H1 (cell line): ENCODE measurements at regions not wholly inside any gene's neighbourhood (a gene's known extent, or its start where the extent isn't known, plus 50 kb on each side); places are given as distances from the start of the nearest gene placed in this dataset.

Experiments used
- CTCF ChIA-PET: fragments of 300-600 bp; sonication (Branson Sonifier 250); formaldehyde crosslinking; loops from one replicate; lab custom pipeline; 2021; ENCODE audit not compliant: partially characterized antibody; lab: Charles Lee
- POLR2A ChIA-PET: fragments of 300-600 bp; sonication (Branson Sonifier 250); formaldehyde crosslinking; loops from one replicate; lab custom pipeline; 2021; ENCODE audit warnings: inconsistent platforms; ENCODE audit not compliant: partially characterized antibody; lab: Charles Lee
- DNase-seq, 2 experiments: peaks; one replicate each; pipeline versions ENCODE4 v3.0.0 to v3.0.0-alpha.2; 2010 to 2022; ENCODE audit warnings: low spot score in 2 of 2, low read depth in 1 of 2, mixed read lengths in 1 of 2
- FAIRE-seq: peaks from 2 replicates; lab custom pipeline; 2011; peaks lifted over from hg19 to GRCh38; lab: Jason Lieb, UNC
- H2AFZ ChIP-seq: 2 replicates; pipeline ENCODE4 v1.8.1; 2012; ENCODE audit warnings: low read length, inconsistent platforms
- H2AK5ac ChIP-seq: 2 replicates; pipeline ENCODE4 v1.6.1; 2013; ENCODE audit warnings: low read depth, low read length
- H2BK120ac ChIP-seq: replicated peaks from 2 replicates; pipeline ENCODE3; 2013; ENCODE audit warnings: low read depth, low read length, inconsistent platforms
- H2BK12ac ChIP-seq: 2 replicates; pipeline ENCODE4 v1.6.1; 2013; ENCODE audit warnings: low read depth, low read length
- H2BK15ac ChIP-seq: 2 replicates; pipeline ENCODE4 v1.6.1; 2013; ENCODE audit warnings: low read length
- H2BK20ac ChIP-seq: 2 replicates; pipeline ENCODE4 v1.6.1; 2013; ENCODE audit warnings: low read length
- H2BK5ac ChIP-seq: 2 replicates; pipeline ENCODE4 v1.6.1; 2013; ENCODE audit warnings: low read depth, low read length
- H3K14ac ChIP-seq: 2 replicates; pipeline ENCODE4 v1.6.1; 2013; ENCODE audit warnings: inconsistent platforms; ENCODE audit not compliant: insufficient read length
- H3K18ac ChIP-seq: 2 replicates; pipeline ENCODE4 v1.6.1; 2013; ENCODE audit warnings: low read length; ENCODE audit errors: extremely low read depth
- H3K23ac ChIP-seq: 2 replicates; pipeline ENCODE4 v1.6.1; 2013; ENCODE audit warnings: inconsistent platforms; ENCODE audit not compliant: insufficient read length
- H3K23me2 ChIP-seq: 2 replicates; pipeline ENCODE4 v1.6.1; 2013; ENCODE audit warnings: low read depth, low read length
- H3K27ac ChIP-seq: 2 replicates; pipeline ENCODE4 v1.6.1; 2011; ENCODE audit warnings: low read depth, low read length, inconsistent platforms
- H3K27me3 ChIP-seq, 4 experiments: replicated peaks in 1 of 4; 1 replicate in 1 of 4; 2 replicates in 3 of 4; pipeline versions ENCODE4 v1.6.1 to v1.8.1; 2011 to 2013; ENCODE audit warnings: low read length in 3 of 4, mild to moderate bottlenecking in 3 of 4, inconsistent platforms in 2 of 4, mixed read lengths in 2 of 4, moderate library complexity in 1 of 4; ENCODE audit not compliant: control insufficient read depth in 3 of 4, insufficient read depth in 3 of 4; ENCODE audit errors: extremely low read depth in 1 of 4
- H3K36me3 ChIP-seq, 4 experiments: 2 replicates each; pipeline versions ENCODE4 v1.6.1 to v1.8.1; 2011 to 2013; ENCODE audit warnings: mild to moderate bottlenecking in 4 of 4, low read length in 3 of 4, moderate library complexity in 2 of 4, control low read depth in 1 of 4, inconsistent platforms in 1 of 4; ENCODE audit not compliant: insufficient read depth in 4 of 4, control insufficient read depth in 2 of 4
- H3K4ac ChIP-seq: replicated peaks from 2 replicates; pipeline ENCODE3; 2013; ENCODE audit warnings: low read length, low read depth, mixed read lengths, inconsistent platforms; ENCODE audit not compliant: insufficient read length
- H3K4me1 ChIP-seq, 4 experiments: replicated peaks in 1 of 4; 1 replicate in 1 of 4; 2 replicates in 3 of 4; pipeline versions ENCODE4 v1.6.1 to v1.8.1; 2011 to 2013; ENCODE audit warnings: low read length in 3 of 4, inconsistent platforms in 2 of 4, mixed read lengths in 1 of 4; ENCODE audit not compliant: insufficient read depth in 4 of 4, control insufficient read depth in 3 of 4
- H3K4me2 ChIP-seq, 2 experiments: 2 replicates each; pipeline versions ENCODE4 v1.6.1 to v1.8.1; 2011 to 2013; ENCODE audit warnings: low read depth in 2 of 2, low read length in 2 of 2, control low read depth in 1 of 2, inconsistent platforms in 1 of 2, mild to moderate bottlenecking in 1 of 2; ENCODE audit not compliant: insufficient read depth in 1 of 2
- H3K4me3 ChIP-seq, 4 experiments: fragments of 200-600, 300-600 bp in 1 of 4; sonication (generic), shearing (Covaris generic), sonication (Bioruptor Twin) in 1 of 4; 2 replicates each; pipeline versions ENCODE4 v1.5.1 to v1.8.1; 2011 to 2016; ENCODE audit warnings: low read length in 4 of 4, low read depth in 3 of 4, control low read depth in 2 of 4, inconsistent platforms in 2 of 4, mild to moderate bottlenecking in 2 of 4, mixed read lengths in 1 of 4, moderate library complexity in 1 of 4; ENCODE audit not compliant: insufficient read depth in 2 of 4; ENCODE audit errors: extremely low read depth in 1 of 4
- H3K56ac ChIP-seq: replicated peaks from 2 replicates; pipeline ENCODE3; 2013; ENCODE audit warnings: low read depth, mild to moderate bottlenecking, mixed read lengths, low read length, inconsistent platforms; ENCODE audit not compliant: insufficient read length
- H3K79me1 ChIP-seq: 2 replicates; pipeline ENCODE4 v1.6.1; 2013; ENCODE audit warnings: low read depth, low read length, control low read depth
- H3K79me2 ChIP-seq, 2 experiments: 2 replicates each; pipeline versions ENCODE4 v1.6.1 to v1.8.1; 2012 to 2013; ENCODE audit warnings: low read length in 2 of 2, mild to moderate bottlenecking in 2 of 2, inconsistent platforms in 1 of 2; ENCODE audit not compliant: insufficient read depth in 2 of 2, control insufficient read depth in 1 of 2
- H3K9ac ChIP-seq, 4 experiments: replicated peaks in 1 of 4; 1 replicate in 1 of 4; 2 replicates in 3 of 4; pipeline versions ENCODE4 v1.6.1 to v1.8.1; 2011 to 2013; ENCODE audit warnings: low read depth in 3 of 4, low read length in 3 of 4, control low read depth in 2 of 4, mild to moderate bottlenecking in 2 of 4, moderate library complexity in 2 of 4, inconsistent platforms in 1 of 4; ENCODE audit errors: extremely low read depth in 1 of 4
- H3K9me3 ChIP-seq, 2 experiments: 2 replicates each; pipeline versions ENCODE4 v1.6.1 to v1.8.1; 2012 to 2013; ENCODE audit warnings: mild to moderate bottlenecking in 2 of 2, moderate library complexity in 2 of 2, control low read depth in 1 of 2, inconsistent platforms in 1 of 2, low read depth in 1 of 2, low read length in 1 of 2, mixed read lengths in 1 of 2; ENCODE audit not compliant: insufficient read depth in 2 of 2
- H4K20me1 ChIP-seq, 2 experiments: replicated peaks in 1 of 2; 2 replicates each; pipeline versions ENCODE3 to v1.8.1; 2011 to 2013; ENCODE audit warnings: inconsistent platforms in 2 of 2, low read length in 2 of 2, mild to moderate bottlenecking in 1 of 2; ENCODE audit not compliant: insufficient read depth in 2 of 2, control insufficient read depth in 1 of 2
- H4K5ac ChIP-seq: 2 replicates; pipeline ENCODE4 v1.6.1; 2013; ENCODE audit warnings: low read length, low read depth, mixed read lengths, inconsistent platforms; ENCODE audit not compliant: insufficient read length
- H4K8ac ChIP-seq: 2 replicates; pipeline ENCODE4 v1.8.0; 2013; ENCODE audit warnings: mild to moderate bottlenecking, moderate library complexity, low read length, inconsistent platforms; ENCODE audit not compliant: insufficient read depth; ENCODE audit errors: extremely low read depth
- H4K91ac ChIP-seq: replicated peaks from 2 replicates; pipeline ENCODE3; 2013; ENCODE audit warnings: low read length, mixed read lengths, inconsistent platforms; ENCODE audit not compliant: insufficient read length
- CBX8 ChIP-seq: fragments of 300-800, 300-1000 bp; sonication (generic); IDR thresholded peaks from 2 replicates; pipeline ENCODE4 v1.7.1; 2016; ENCODE audit warnings: low read depth, low read length, borderline replicate concordance
- CHD2 ChIP-seq: IDR thresholded peaks from 2 replicates; pipeline ENCODE4 v1.6.1; 2012; ENCODE audit warnings: low read length, improper control_type of control experiment
- KDM1A ChIP-seq: fragments of 200-600, 300-600 bp; sonication (generic); IDR thresholded peaks from 2 replicates; pipeline ENCODE4 v1.7.1; 2016; ENCODE audit warnings: mild to moderate bottlenecking, low read length, borderline replicate concordance
- RNF2 ChIP-seq: fragments of 200-900, 300-1000 bp; sonication (generic); IDR thresholded peaks from 2 replicates; pipeline ENCODE4 v1.7.1; 2016; ENCODE audit warnings: borderline replicate concordance, low read depth, mild to moderate bottlenecking, antibody characterized with exemption, low read length; ENCODE audit not compliant: poor library complexity, severe bottlenecking; ENCODE audit errors: missing control alignments
- SAP30 ChIP-seq: fragments of 300-600 bp; sonication (generic); IDR thresholded peaks from 2 replicates; pipeline ENCODE4 v1.7.1; 2012; ENCODE audit warnings: low read length, moderate library complexity, mild to moderate bottlenecking, inconsistent platforms; ENCODE audit not compliant: insufficient read depth, insufficient replicate concordance
- SP2 ChIP-seq: IDR thresholded peaks from 2 replicates; pipeline ENCODE4 v1.6.1; 2012; ENCODE audit warnings: mild to moderate bottlenecking, low read length, inconsistent platforms
- WGBS, 2 experiments: shearing (Covaris generic) in 1 of 2; methylation state at CpG; one replicate each; pipeline versions ENCODE4 v1.1.6 to v1.1.7; 2013 to 2015; ENCODE audit warnings: low lambda C conversion rate in 2 of 2, mixed read lengths in 2 of 2, inconsistent platforms in 1 of 2, low coverage in 1 of 2, missing lambda C conversion rate in 1 of 2; ENCODE audit not compliant: insufficient replicate concordance in 2 of 2, insufficient coverage in 1 of 2, insufficient read length in 1 of 2; ENCODE audit errors: extremely low coverage in 1 of 2, missing lambda C conversion rate in 1 of 2; 5-methylcytosine and 5-hydroxymethylcytosine counted together

- TF ChIP-seq SP2, result no peak
- no peak for TF ChIP-seq RNF2
- no peak for TF ChIP-seq KDM1A
- no peak for TF ChIP-seq CHD2
- no peak for TF ChIP-seq SAP30
- no peak for TF ChIP-seq CBX8
- POLR2A ChIA-PET, result no interaction called here
- Histone ChIP-seq H3K18ac (no peak overlapping the region), H3K79me2 (no peaks in the 10 kb centered on the region), H4K91ac (no peak overlapping the region), H3K9me3 (no peaks in the 10 kb centered on the region), H3K56ac (no peak overlapping the region), H2AK5ac (no peak overlapping the region), H4K8ac (no peak overlapping the region), H3K4me3 (no peak overlapping the region), H3K14ac (no peak overlapping the region), H3K79me1 (no peaks in the 10 kb centered on the region), H3K23me2 (no peaks in the 10 kb centered on the region), H4K20me1 (no peaks in the 10 kb centered on the region), H3K4me1 (peaks cover 0 to 3% (median 1%) of the 10 kb centered on the region in 4 experiments; a peak in 2 of 7 replicates), H3K36me3 (no peaks in the 10 kb centered on the region), H2BK12ac (no peak overlapping the region), H2BK120ac (no peak overlapping the region), H3K23ac (no peak overlapping the region), H4K5ac (no peak overlapping the region), H2AFZ (no peak overlapping the region), H3K4me2 (no peak overlapping the region), H3K9ac (no peak overlapping the region), H2BK20ac (no peak overlapping the region), H2BK5ac (no peak overlapping the region), H2BK15ac (no peak overlapping the region), H3K27ac (no peak overlapping the region), H3K27me3 (no peaks in the 10 kb centered on the region), H3K4ac (no peak overlapping the region)
- DNase-seq (no peak), FAIRE-seq (no peak)
- CTCF ChIA-PET, result no interaction called here
- 68% methylated on average over 2 of the region's 2 CpGs; no CpG with 5 or more reads in 1 of the 2 experiments for WGBS, 2 experiments
Observed at GRCh38 chr21:15631342-15631741, 98.4 kb upstream of the USP25 start.
